HG03565 (cell line): ENCODE measurements at regions not wholly inside any gene's neighbourhood (a gene's known extent, or its start where the extent isn't known, plus 50 kb on each side); places are given as distances from the start of the nearest gene placed in this dataset.
"Not testable (repeated sequence)": the region's sequence is repeated elsewhere in the genome, so short reads cannot be mapped to it uniquely, and the experiment has no call there.

ENCODE experiments used
- ATAC-seq: cut with Tn5 transposase; IDR thresholded peaks from one replicate; pipeline ENCODE4 v1.9.1; 2021; ENCODE audit warnings: mild to moderate bottlenecking, moderate library complexity; ENCODE audit not compliant: unreplicated experiment

- ATAC-seq = not testable (repeated sequence)
These were observed 156.4 kb upstream of the ETV3 start for GRCh38 chr1:157294387-157295145.

DNA sequence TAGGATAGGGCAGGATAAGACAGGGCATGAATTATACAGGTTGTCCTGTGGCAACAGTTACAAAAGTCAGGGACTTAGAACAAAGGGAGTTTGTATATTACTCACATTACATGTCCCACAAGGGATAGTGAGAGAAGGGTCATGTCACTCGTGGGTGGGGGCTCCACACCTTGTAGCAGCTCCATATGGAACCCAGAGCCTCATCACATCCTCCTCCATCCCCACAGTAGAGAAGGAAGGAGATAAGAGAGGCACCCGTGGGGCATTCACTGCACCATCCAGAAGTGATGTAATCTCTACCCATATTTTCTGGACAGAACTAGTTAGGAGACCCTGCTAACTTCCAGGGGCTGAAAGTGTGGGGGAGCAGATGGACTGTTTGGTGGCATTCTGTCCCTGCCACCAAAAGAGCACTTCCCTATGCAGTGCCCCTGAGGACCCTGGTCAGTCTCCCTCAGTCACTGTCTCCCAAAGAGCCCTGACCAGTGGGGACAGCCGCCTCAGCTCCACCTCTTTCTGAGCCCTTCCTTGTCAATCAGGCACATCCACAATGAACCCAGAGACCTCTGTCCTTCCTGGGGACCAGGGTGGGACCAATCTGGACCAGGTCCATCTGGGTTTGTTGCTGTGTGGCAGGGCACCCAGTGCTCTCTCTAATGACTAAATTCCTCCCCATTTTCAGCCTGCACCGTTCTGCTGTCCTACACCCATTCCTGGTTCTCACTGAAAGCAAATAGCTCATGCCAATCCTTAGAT lies 154.8 kb upstream of the ETV3 start:
- no peak for ATAC-seq

- no peak for ATAC-seq
These were observed 154.1 kb upstream of the ETV3 start for GRCh38 chr1:157292302-157292701.

GRCh38 chr1:157291083-157291482 lies 152.9 kb upstream of the ETV3 start:
- no peak for ATAC-seq

- ATAC-seq = no peak
These were observed 151.4 kb upstream of the ETV3 start for GRCh38 chr1:157289424-157290105.

GRCh38 chr1:157288996-157289395 lies 150.8 kb upstream of the ETV3 start:
- no peak for ATAC-seq

DNA sequence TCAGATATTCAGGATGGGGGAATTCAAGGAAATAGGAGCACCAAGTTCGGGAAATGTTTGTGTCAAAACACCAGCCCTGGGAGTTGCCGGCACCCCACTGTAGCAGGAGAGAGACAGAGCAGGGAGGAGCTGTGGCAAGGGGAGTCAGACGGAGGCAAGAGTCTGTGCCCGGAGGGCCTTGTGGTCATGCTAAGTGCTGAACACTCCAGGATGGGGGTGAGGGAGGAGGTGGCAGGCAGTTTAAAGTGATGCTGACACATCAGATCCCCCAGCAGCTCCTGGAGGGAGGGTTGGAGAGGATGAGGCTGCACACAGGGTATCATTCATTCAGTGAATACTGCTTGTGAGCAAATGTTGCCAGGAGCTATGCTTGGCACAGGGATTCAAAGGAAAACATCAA lies 150.3 kb upstream of the ETV3 start:
- ATAC-seq = no peak

GRCh38 chr1:157288006-157288405 lies 149.8 kb upstream of the ETV3 start:
- no peak for ATAC-seq

GRCh38 chr1:157287462-157287861 lies 149.3 kb upstream of the ETV3 start:
- no peak for ATAC-seq

DNA sequence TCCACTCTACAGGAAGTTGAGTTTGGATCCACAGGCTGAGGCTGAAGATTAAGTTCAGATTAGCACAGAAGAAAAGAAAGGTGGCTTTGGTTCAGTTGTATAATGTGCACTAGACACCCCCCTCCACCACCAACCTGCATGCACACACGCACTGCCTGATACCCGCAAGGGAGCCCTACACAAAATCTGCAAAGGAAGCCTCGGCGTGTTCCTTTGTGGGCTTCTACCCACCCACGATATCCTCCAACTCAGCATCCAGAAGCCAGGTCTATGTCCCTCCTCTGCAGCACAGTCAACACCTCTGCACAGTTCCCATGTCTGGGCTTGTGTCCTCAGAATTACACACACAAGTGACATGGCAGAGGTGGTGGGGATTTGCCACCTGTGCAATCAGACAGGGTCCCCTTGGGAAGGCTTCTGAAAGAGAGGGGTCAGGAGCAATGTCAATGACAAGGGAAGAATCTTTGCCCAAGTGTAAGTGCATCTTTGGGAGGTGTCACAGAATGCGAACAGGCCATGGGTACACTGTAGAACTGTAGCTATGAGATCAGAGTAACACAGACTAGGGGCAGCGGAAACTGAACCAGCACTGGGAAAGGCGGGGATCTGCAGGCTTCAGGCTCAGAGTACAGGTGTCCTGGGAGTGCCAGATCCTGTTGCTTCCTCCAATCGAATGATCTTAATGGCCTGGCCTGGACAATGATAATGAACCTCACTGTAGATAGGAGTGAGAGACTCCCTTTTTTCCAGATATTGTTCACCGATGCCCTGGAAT lies 148.6 kb upstream of the ETV3 start:
- no peak for ATAC-seq

DNA sequence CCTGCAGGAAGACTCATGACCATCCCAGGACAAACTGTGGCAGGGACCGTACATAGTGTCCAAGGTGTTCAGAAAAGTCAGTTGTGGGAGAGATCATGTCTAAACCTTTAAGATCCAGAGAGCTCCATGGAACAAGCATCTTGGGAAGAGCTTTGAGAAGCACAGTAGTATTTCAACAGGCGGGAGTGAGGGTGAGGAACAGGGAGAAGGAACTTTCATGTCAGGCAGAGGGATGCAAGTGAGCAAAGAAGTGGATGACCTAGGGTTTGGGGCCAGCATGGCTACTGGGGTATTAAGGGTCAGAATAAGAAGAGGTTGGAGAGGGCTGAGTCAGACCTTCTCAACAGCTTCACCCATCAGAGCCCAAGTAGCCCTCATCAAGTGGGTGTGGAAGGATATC lies 147.9 kb upstream of the ETV3 start:
- no peak for ATAC-seq

GRCh38 chr1:157284451-157284850 lies 146.3 kb upstream of the ETV3 start:
- no peak for ATAC-seq

DNA sequence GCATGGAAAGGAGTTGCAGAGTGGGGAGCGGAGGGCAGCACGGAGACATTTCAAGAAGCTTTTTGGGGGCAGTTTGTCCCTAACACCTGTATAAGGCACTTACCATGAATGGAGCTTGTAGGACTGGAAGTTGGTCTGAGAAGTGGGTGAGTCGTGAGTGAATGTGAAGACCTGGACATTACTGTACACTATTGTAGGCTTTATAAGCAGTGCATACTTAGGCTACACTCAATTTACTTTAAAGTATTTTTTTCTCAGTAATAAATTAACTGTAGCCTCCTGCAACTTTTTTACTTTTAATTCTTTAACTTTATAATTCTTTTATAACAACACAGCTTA lies 141.6 kb upstream of the ETV3 start:
- ATAC-seq = no peak

- no peak for ATAC-seq
These were observed 141.1 kb upstream of the ETV3 start for GRCh38 chr1:157279138-157279801.

- ATAC-seq = no peak
These were observed 140.4 kb upstream of the ETV3 start for GRCh38 chr1:157278383-157279137.

GRCh38 chr1:157277913-157278312 lies 139.7 kb upstream of the ETV3 start:
- no peak for ATAC-seq

DNA sequence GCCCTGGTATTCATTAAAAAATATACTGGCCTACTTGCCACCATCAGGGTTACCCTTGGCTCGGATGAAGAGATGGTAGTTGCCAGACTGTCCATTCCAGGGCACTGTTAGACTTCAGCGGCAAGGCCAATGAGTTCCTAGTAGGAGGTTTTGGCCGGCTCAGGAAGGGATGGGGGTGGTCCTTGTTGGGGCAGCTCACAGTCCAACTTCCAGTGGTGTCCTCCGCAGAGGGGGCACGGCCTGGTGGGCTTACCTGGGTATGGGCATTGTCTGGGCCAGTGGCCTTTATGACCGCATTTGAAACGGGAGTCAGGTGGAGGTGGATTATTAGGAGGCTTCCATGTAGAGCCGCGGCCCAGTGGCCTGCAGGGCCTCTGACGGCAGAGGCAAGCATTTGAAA lies 139.1 kb upstream of the ETV3 start:
- no peak for ATAC-seq

- no peak for ATAC-seq
These were observed 136.7 kb upstream of the ETV3 start for GRCh38 chr1:157274698-157275534.
